ENCODE measurements at regions not wholly inside any gene's neighbourhood (a gene's known extent, or its start where the extent isn't known, plus 50 kb on each side); places are given as distances from the start of the nearest gene placed in this dataset.
"Not testable (repeated sequence)": the region's sequence is repeated elsewhere in the genome, so short reads cannot be mapped to it uniquely, and the experiment has no call there.

DNA sequence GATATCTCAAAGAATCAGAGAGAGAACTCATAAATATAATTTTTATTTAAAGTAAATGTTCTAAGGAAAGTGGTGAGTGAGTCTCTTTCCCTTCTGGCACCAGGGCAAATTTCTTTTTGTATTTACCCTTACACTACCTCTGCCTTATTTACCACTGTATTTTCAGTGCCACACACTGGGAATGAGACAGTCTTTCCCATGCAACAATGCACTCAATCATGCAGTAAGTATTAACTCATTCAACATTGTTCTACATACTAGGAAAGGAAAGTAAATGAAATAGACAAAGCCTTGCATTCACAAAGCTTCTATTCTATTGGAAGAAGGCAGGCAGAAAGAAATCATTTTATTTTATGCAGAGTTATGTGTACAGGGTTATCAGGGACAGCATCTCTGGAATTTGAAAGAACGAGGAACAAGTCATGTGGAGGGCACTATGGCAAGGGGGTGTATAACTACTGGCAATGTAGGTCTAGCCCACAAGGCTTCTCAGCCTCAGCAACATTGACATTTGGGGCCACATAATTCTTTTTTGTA lies 129.8 kb upstream of the PRDX6 start:
- TF ChIP-seq, protein P1, sequence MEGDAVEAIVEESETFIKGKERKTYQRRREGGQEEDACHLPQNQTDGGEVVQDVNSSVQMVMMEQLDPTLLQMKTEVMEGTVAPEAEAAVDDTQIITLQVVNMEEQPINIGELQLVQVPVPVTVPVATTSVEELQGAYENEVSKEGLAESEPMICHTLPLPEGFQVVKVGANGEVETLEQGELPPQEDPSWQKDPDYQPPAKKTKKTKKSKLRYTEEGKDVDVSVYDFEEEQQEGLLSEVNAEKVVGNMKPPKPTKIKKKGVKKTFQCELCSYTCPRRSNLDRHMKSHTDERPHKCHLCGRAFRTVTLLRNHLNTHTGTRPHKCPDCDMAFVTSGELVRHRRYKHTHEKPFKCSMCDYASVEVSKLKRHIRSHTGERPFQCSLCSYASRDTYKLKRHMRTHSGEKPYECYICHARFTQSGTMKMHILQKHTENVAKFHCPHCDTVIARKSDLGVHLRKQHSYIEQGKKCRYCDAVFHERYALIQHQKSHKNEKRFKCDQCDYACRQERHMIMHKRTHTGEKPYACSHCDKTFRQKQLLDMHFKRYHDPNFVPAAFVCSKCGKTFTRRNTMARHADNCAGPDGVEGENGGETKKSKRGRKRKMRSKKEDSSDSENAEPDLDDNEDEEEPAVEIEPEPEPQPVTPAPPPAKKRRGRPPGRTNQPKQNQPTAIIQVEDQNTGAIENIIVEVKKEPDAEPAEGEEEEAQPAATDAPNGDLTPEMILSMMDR (IDR thresholded peaks at IDR 0.05) = no peak
- no peak for TF ChIP-seq POLR2A (IDR thresholded peaks at IDR 0.05)
- no peak for DNase-seq
- 50 to 74% methylated on average over 1 of the region's 1 CpG for WGBS, 2 donors

DNA sequence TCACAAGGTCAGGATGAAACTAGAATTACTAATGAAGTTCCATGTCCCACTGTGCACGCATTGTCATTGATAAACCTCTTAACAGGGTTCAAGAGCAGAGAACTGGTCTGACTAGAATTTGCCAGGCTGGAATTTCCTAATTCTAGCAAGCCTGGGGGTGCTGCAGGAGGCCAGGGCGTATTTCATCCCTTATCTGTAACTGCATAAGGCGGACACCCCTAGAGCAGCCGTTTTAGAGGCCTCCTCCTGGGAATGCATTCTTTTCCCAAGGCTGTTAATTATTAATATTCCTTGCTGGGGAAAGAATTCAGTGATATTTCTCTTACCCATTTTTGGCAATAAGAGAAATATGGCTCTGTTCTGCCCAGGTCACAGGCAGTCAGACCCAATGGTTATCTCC lies 124.5 kb upstream of the PRDX6 start:
- 83 to 88% methylated on average over 4 of the region's 4 CpGs for WGBS, 2 donors
- H3K27ac ChIP-seq; DNase-seq; H3K4me3 ChIP-seq; H3K4me1 ChIP-seq; H3K36me3 ChIP-seq; intact Hi-C loops (cut with DNase I); H3K27me3 ChIP-seq: not testable (repeated sequence)
- peaks cover 0 to 12% (median 11%) of the 10 kb centered on the region in 3 donors for H3K9me3 ChIP-seq

More for the DNA sequence above, 129.8 kb upstream of the PRDX6 start:
- no peaks in the 10 kb centered on the region for H3K36me3 ChIP-seq
- no peak overlapping the region for H3K27ac ChIP-seq
- intact Hi-C loops (cut with DNase I) = no loop called here
- H3K4me1 ChIP-seq = no peaks in the 10 kb centered on the region
- H3K9me3 ChIP-seq = peaks cover 0 to 6% (median under 1%) of the 10 kb centered on the region in 3 donors
- H3K4me3 ChIP-seq = no peak overlapping the region
- no peaks in the 10 kb centered on the region for H3K27me3 ChIP-seq

DNA sequence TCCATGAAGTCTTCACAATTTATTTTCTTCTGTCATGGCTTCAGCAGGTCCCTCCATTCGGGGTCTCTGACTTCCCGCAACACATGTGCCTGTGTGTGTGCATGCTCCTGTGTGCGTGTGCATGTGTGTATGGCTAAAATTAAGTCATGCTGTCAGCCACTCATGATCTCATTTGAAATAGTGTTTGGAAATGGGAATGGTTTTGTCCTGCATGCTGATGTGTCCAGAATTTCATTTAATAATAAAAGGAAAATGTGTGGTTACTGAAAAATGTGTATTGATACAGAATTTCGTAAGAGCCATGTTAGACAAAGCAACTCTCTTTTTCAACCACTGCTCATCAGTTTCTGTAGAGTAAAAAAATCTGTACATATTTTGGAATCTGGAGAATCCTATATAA lies 123.8 kb upstream of the PRDX6 start:
- no peak overlapping the region for H3K27ac ChIP-seq
- 94 to 95% methylated on average over 4 of the region's 4 CpGs for whole genome bisulfite sequencing, 2 donors
- intact Hi-C loops (cut with DNase I) = no loop called here

DNA sequence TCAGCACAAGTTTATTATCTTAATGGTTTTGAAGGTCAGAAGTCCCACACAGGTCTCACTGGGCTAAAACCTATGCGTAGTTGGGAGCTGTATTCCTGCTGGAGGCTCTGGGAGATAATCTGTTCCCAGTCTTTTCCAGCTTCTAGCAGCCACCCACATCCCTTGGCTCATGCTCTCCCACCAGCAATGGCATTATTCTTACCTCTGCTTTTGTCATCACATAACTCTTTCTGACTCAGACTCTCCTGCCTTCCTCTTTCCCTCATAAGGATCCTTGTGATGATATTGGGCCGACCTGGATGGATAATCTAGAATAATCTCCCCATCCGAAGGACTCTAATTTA lies 122.2 kb upstream of the PRDX6 start:
- 94 to 96% methylated on average over 3 of the region's 3 CpGs for WGBS, 2 donors
- H3K36me3 ChIP-seq = no peaks in the 10 kb centered on the region
- no peak overlapping the region for H3K27ac ChIP-seq
- TF ChIP-seq, protein P1 (IDR thresholded peaks at IDR 0.05) = no peak
- TF ChIP-seq POLR2A (IDR thresholded peaks at IDR 0.05) = no peak
- no peak for DNase-seq
- peaks cover 0 to 12% (median 11%) of the 10 kb centered on the region in 3 donors for H3K9me3 ChIP-seq
- no peaks in the 10 kb centered on the region for H3K4me1 ChIP-seq
- H3K4me3 ChIP-seq = no peak overlapping the region
- intact Hi-C loops (cut with DNase I) = no loop called here
- no peaks in the 10 kb centered on the region for H3K27me3 ChIP-seq

More for the DNA sequence above, 123.8 kb upstream of the PRDX6 start:
- H3K4me1 ChIP-seq = no peaks in the 10 kb centered on the region
- no peak for DNase-seq
- H3K27me3 ChIP-seq = no peaks in the 10 kb centered on the region
- no peak for TF ChIP-seq POLR2A (IDR thresholded peaks at IDR 0.05)
- TF ChIP-seq, protein P1 (IDR thresholded peaks at IDR 0.05) = no peak
- no peaks in the 10 kb centered on the region for H3K36me3 ChIP-seq
- H3K9me3 ChIP-seq = peaks cover 0 to 12% (median 11%) of the 10 kb centered on the region in 3 donors
- H3K4me3 ChIP-seq = no peak overlapping the region

DNA sequence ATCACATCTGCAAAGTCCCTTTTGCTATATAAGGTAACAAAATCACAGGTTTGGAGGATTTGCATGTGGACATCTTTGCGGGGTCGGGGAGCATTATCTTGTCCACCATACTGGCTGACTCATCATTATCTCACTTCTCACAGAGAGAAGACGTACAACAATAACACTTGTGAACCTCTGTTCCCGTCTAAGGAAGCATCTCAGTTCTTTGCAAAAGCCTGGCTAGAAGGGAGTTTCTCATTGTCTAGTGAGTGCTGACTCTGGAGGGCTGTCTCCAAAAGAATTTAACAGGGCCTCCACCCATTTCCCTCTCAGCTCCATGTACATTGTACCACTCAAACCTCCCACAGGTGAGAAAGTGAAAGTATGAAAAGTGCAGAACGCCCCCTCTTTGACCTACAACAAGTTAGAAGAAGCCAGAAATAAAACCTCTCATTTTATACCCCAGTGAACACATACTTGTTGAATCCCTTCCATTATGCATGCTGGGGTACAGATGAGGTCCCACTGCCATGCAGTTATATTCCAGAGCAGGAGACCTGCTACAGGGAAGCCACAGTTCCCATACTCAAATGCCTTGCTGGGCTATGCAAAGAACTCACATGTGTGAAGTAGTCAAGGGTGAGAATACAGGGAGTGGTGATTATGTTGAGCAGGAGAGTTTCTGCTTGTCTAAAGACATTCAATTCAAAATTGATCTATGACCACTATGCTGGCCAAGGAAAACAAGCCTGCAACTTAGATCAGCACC lies 121.7 kb upstream of the PRDX6 start:
- Histone ChIP-seq H3K4me3 (no peak overlapping the region), H3K27ac (no peak overlapping the region), H3K27me3 (no peaks in the 10 kb centered on the region), H3K4me1 (no peaks in the 10 kb centered on the region), H3K9me3 (peaks cover 0 to 12% (median 11%) of the 10 kb centered on the region in 3 donors), H3K36me3 (no peaks in the 10 kb centered on the region)
- no peak for DNase-seq
- intact Hi-C loops (cut with DNase I) = no loop called here
- 58 to 62% methylated on average over 5 of the region's 5 CpGs for WGBS, 2 donors
- no peak for TF ChIP-seq POLR2A (IDR thresholded peaks at IDR 0.05)
- TF ChIP-seq, protein P1 (IDR thresholded peaks at IDR 0.05) = no peak
